HL-60 (cell line): ENCODE measurements at regions not wholly inside any gene's neighbourhood (a gene's known extent, or its start where the extent isn't known, plus 50 kb on each side); places are given as distances from the start of the nearest gene placed in this dataset.

Experiments
- CTCF ChIP-seq: IDR thresholded peaks from one replicate; pipeline ENCODE4 v1.5.1; 2011; ENCODE audit warnings: low read length, control low read depth, inconsistent platforms; ENCODE audit not compliant: insufficient read depth
- POLR2AphosphoS5 ChIP-seq: IDR thresholded peaks from 2 replicates; pipeline ENCODE4 v1.6.1; 2012; ENCODE audit warnings: low read depth

GRCh38 chr14:88990856-88991255, 166.4 kb downstream of the TTC8 start:
- no peak for TF ChIP-seq CTCF
- TF ChIP-seq POLR2AphosphoS5, result no peak
